Spinal cord (tissue), 9 donors: ENCODE measurements at regions not wholly inside any gene's neighbourhood (a gene's known extent, or its start where the extent isn't known, plus 50 kb on each side); places are given as distances from the start of the nearest gene placed in this dataset.

ENCODE experiments used
- DNase-seq, 6 donors: peaks; one replicate each; pipeline versions ENCODE4 v3.0.0 to v3.0.0-alpha.2; 2013 to 2015; ENCODE audit warnings: low spot score in 6 of 6, low read depth in 4 of 6
- H3K27ac ChIP-seq: one replicate; pipeline ENCODE4 v1.5.1; 2013; ENCODE audit warnings: low read depth, low read length, control low read depth
- H3K27me3 ChIP-seq: one replicate; pipeline ENCODE4 v1.6.1; 2013; ENCODE audit warnings: low read length; ENCODE audit not compliant: control insufficient read depth, insufficient read depth
- H3K36me3 ChIP-seq: one replicate; pipeline ENCODE4 v1.6.1; 2013; ENCODE audit warnings: low read length; ENCODE audit not compliant: control insufficient read depth, insufficient read depth
- H3K4me1 ChIP-seq: one replicate; pipeline ENCODE4 v1.6.1; 2013; ENCODE audit warnings: low read length; ENCODE audit not compliant: control insufficient read depth, insufficient read depth
- H3K4me3 ChIP-seq: one replicate; pipeline ENCODE4 v1.5.1; 2013; ENCODE audit warnings: low read depth, low read length, control low read depth
- H3K9me3 ChIP-seq: one replicate; pipeline ENCODE4 v1.6.1; 2013; ENCODE audit warnings: low read length; ENCODE audit not compliant: control insufficient read depth, insufficient read depth
- WGBS: methylation state at CpG from one replicate; pipeline ENCODE4 v1.1.5; 2013; ENCODE audit warnings: missing lambda C conversion rate; ENCODE audit not compliant: insufficient coverage; 5-methylcytosine and 5-hydroxymethylcytosine counted together
- donor health status: healthy.

- Histone ChIP-seq H3K27me3 (peaks cover 5% of the 10 kb centered on the region), H3K27ac (no peak overlapping the region), H3K36me3 (no peaks in the 10 kb centered on the region), H3K4me1 (peaks cover 23% of the 10 kb centered on the region), H3K4me3 (no peak overlapping the region), H3K9me3 (no peaks in the 10 kb centered on the region)
- 85% methylated on average over 7 of the region's 9 CpGs for WGBS
- DNase-seq: no peak
Observed at GRCh38 chr11:11220786-11221185, 132.3 kb downstream of the CSNK2A3 start.

GRCh38 chr11:11218629-11218986, 134.4 kb downstream of the CSNK2A3 start:
- 71% methylated on average over 3 of the region's 3 CpGs for WGBS
- no peak overlapping the region for H3K27ac ChIP-seq
- no peaks in the 10 kb centered on the region for H3K9me3 ChIP-seq
- H3K36me3 ChIP-seq: no peaks in the 10 kb centered on the region
- H3K4me1 ChIP-seq: peaks cover 24% of the 10 kb centered on the region
- DNase-seq: no peak
- no peak overlapping the region for H3K4me3 ChIP-seq
- peaks cover 7% of the 10 kb centered on the region for H3K27me3 ChIP-seq

- Histone ChIP-seq H3K27me3 (peaks cover 10% of the 10 kb centered on the region), H3K4me1 (peaks cover 24% of the 10 kb centered on the region), H3K4me3 (no peak overlapping the region), H3K36me3 (no peaks in the 10 kb centered on the region), H3K27ac (no peak overlapping the region), H3K9me3 (no peaks in the 10 kb centered on the region)
- 87% methylated on average over 5 of the region's 5 CpGs for WGBS
- DNase-seq: no peak
Observed at GRCh38 chr11:11217929-11218628, 135.0 kb downstream of the CSNK2A3 start.

GRCh38 chr11:11217289-11217928, 135.6 kb downstream of the CSNK2A3 start:
- H3K4me3 ChIP-seq: no peak overlapping the region
- no peak for DNase-seq
- H3K4me1 ChIP-seq: peaks cover 24% of the 10 kb centered on the region
- H3K9me3 ChIP-seq: no peaks in the 10 kb centered on the region
- WGBS: 99% methylated on average over 5 of the region's 9 CpGs
- peaks cover 12% of the 10 kb centered on the region for H3K27me3 ChIP-seq
- no peak overlapping the region for H3K27ac ChIP-seq
- no peaks in the 10 kb centered on the region for H3K36me3 ChIP-seq

- Histone ChIP-seq H3K27ac (no peak overlapping the region), H3K36me3 (no peaks in the 10 kb centered on the region), H3K4me1 (peaks cover 22% of the 10 kb centered on the region), H3K27me3 (peaks cover 12% of the 10 kb centered on the region), H3K9me3 (no peaks in the 10 kb centered on the region), H3K4me3 (no peak overlapping the region)
- WGBS: 87% methylated on average over 2 of the region's 3 CpGs
- DNase-seq: peak in 2 of 6 donors; percentile 36 to 44
Observed at GRCh38 chr11:11215944-11216343, 137.1 kb downstream of the CSNK2A3 start.

GRCh38 chr11:11215058-11215815, 137.8 kb downstream of the CSNK2A3 start:
- WGBS: 88% methylated on average over 5 of the region's 5 CpGs
- Histone ChIP-seq H3K4me3 (no peak overlapping the region), H3K4me1 (peaks cover 15% of the 10 kb centered on the region)

GRCh38 chr11:11213117-11213516, 139.9 kb downstream of the CSNK2A3 start:
- 81% methylated on average over 4 of the region's 4 CpGs for WGBS
- peaks cover 10% of the 10 kb centered on the region for H3K4me1 ChIP-seq
- no peak overlapping the region for H3K27ac ChIP-seq
- peaks cover 11% of the 10 kb centered on the region for H3K27me3 ChIP-seq
- no peak overlapping the region for H3K4me3 ChIP-seq
- DNase-seq: peak in 1 of 6 donors; percentile 62
- no peaks in the 10 kb centered on the region for H3K9me3 ChIP-seq
- H3K36me3 ChIP-seq: no peaks in the 10 kb centered on the region

More at GRCh38 chr11:11215058-11215815, 137.8 kb downstream of the CSNK2A3 start:
- no peaks in the 10 kb centered on the region for H3K36me3 ChIP-seq
- H3K27me3 ChIP-seq: peaks cover 12% of the 10 kb centered on the region
- no peak for DNase-seq
- H3K27ac ChIP-seq: no peak overlapping the region
- H3K9me3 ChIP-seq: no peaks in the 10 kb centered on the region

GRCh38 chr11:11211888-11212287, 141.2 kb downstream of the CSNK2A3 start:
- Histone ChIP-seq H3K27me3 (peaks cover 13% of the 10 kb centered on the region), H3K36me3 (no peaks in the 10 kb centered on the region), H3K9me3 (no peaks in the 10 kb centered on the region), H3K4me3 (no peak overlapping the region), H3K27ac (no peak overlapping the region), H3K4me1 (peaks cover 10% of the 10 kb centered on the region)
- peak in 1 of 6 donors; percentile 56 for DNase-seq

- Histone ChIP-seq H3K27ac (no peak overlapping the region), H3K4me3 (no peak overlapping the region), H3K9me3 (no peaks in the 10 kb centered on the region), H3K27me3 (peaks cover 17% of the 10 kb centered on the region), H3K4me1 (peaks cover 6% of the 10 kb centered on the region), H3K36me3 (no peaks in the 10 kb centered on the region)
- WGBS: 38% methylated on average over 1 of the region's 7 CpGs
- peak in 2 of 6 donors; percentile 47 to 69 for DNase-seq
Observed at GRCh38 chr11:11211186-11211585, 141.9 kb downstream of the CSNK2A3 start.
